NCI-H345 treated with DMSO at 0.1 percent for 48 hours (cell line): ENCODE measurements at regions not wholly inside any gene's neighbourhood (a gene's known extent, or its start where the extent isn't known, plus 50 kb on each side); places are given as distances from the start of the nearest gene placed in this dataset.

ENCODE experiments used
- DNase-seq: peaks from one replicate; lab custom pipeline; 2025; ENCODE audit not compliant: unreplicated experiment; lab: John Stamatoyannopoulos, UW

- no peak for DNase-seq
Measured at GRCh38 chr3:62975566-62975965, 100.3 kb upstream of the CADPS start.

- DNase-seq = no peak
Measured at GRCh38 chr3:62981962-62982361, 106.7 kb upstream of the CADPS start.

- no peak for DNase-seq
Measured at GRCh38 chr3:62982795-62983455, 107.7 kb upstream of the CADPS start.

GRCh38 chr3:62986061-62986460 is 110.8 kb upstream of the CADPS start:
- DNase-seq = no peak

- no peak for DNase-seq
Measured at GRCh38 chr3:62987721-62988120, 112.5 kb upstream of the CADPS start.

GRCh38 chr3:62990704-62991413 is 115.6 kb upstream of the CADPS start:
- no peak for DNase-seq

GRCh38 chr3:62992520-62992919 is 117.3 kb upstream of the CADPS start:
- DNase-seq = no peak

GRCh38 chr3:62995119-62995518 is 119.9 kb upstream of the CADPS start:
- DNase-seq = no peak

GRCh38 chr3:62995530-62995929 is 120.3 kb upstream of the CADPS start:
- DNase-seq = no peak

GRCh38 chr3:62997369-62997768 is 122.2 kb upstream of the CADPS start:
- DNase-seq = no peak

- DNase-seq = no peak
Measured at GRCh38 chr3:62999158-62999557, 123.9 kb upstream of the CADPS start.

GRCh38 chr3:62999791-63000190 is 124.6 kb upstream of the CADPS start:
- DNase-seq = no peak

GRCh38 chr3:63004448-63004847 is 129.2 kb upstream of the CADPS start:
- no peak for DNase-seq

GRCh38 chr3:63015614-63016309 is 140.5 kb upstream of the CADPS start:
- no peak for DNase-seq

- DNase-seq = no peak
Measured at GRCh38 chr3:63022114-63022513, 146.9 kb upstream of the CADPS start.

GRCh38 chr3:63026722-63027121 is 151.5 kb upstream of the CADPS start:
- no peak for DNase-seq

GRCh38 chr3:63029326-63029725 is 154.1 kb upstream of the CADPS start:
- DNase-seq = no peak

GRCh38 chr3:63029921-63030320 is 154.7 kb upstream of the CADPS start:
- no peak for DNase-seq

GRCh38 chr3:63030666-63031065 is 155.4 kb upstream of the CADPS start:
- no peak for DNase-seq

GRCh38 chr3:63032881-63033280 is 157.7 kb upstream of the CADPS start:
- DNase-seq = no peak

- DNase-seq = no peak
Measured at GRCh38 chr3:63034101-63034500, 158.9 kb upstream of the CADPS start.

- DNase-seq = no peak
Measured at GRCh38 chr3:63037116-63037515, 161.9 kb upstream of the CADPS start.
